GM18511 (cell line): ENCODE measurements at regions not wholly inside any gene's neighbourhood (a gene's known extent, or its start where the extent isn't known, plus 50 kb on each side); places are given as distances from the start of the nearest gene placed in this dataset.
A peak's percentile ranks its signal among the peaks of the same experiment; 100 is the strongest.
"Not testable (repeated sequence)": the region's sequence is repeated elsewhere in the genome, so short reads cannot be mapped to it uniquely, and the experiment has no call there.

ENCODE experiments used
- ATAC-seq: cut with Tn5 transposase; IDR thresholded peaks from one replicate; pipeline ENCODE4 v1.9.1; 2021; ENCODE audit warnings: mild to moderate bottlenecking, moderate library complexity; ENCODE audit not compliant: unreplicated experiment

GRCh38 chr2:126293962-126294361, 362.0 kb upstream of the GYPC start:
- not testable (repeated sequence) for ATAC-seq

DNA sequence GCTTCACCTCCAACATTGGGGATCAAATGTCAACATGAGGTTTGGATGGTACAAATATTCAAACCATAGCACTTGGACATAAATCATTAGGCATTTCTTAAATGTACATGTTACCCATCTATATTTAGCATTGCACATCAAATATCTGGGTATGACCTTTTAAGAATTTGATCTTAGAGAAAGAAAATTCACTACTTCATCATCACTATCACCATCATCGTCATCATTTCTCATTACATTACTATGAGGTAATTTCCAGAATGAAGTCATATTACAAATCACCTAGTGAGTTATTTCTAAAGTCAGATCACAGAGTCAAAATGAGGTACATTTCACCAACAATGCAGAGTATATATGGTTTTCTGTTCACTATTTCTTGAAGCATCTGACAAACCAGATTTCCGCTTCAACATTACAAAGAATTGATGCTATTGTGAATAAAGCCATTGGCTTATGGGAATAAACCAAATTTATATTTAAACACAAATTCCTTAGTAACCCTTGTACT, 356.4 kb upstream of the GYPC start:
- ATAC-seq: no peak

DNA sequence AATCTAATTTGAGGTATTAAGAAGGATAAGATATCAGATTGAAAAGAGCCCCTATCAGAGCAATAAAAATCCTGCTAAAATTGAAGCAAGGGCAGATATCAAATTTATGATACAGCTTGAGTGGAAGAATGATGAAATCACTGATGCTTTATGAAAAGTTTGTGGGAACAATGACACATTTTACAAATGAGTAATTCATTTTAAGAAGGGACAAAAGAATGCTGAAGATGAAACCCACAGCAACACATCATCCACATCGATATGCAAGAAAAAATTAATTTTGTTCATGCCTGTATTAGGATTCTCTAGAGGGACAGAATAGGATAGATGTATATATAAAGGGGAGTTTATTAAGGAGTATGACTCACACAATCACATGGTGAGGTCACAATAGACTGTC, 355.6 kb upstream of the GYPC start:
- ATAC-seq: no peak

- ATAC-seq: no peak
Measured at GRCh38 chr2:126302043-126302442, 353.9 kb upstream of the GYPC start.

DNA sequence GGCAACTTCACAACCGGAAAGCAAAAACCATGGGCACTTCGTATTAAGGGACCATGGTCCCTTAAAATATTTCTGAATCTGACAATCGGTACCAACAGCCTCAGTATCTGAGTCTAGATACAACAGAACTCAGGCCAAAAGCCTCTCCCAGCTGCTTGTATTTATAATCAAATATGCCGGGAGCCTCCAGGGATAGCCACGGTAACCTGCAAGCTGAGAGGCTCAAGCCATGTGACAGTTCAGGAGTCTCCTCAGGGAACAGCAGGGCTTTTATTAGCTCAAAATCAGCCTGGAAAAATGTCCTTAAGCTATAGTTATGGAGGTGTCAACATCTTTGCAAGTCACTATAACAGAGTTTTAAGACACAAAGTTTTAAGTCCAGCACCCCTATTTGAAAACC, 352.8 kb upstream of the GYPC start:
- no peak for ATAC-seq

DNA sequence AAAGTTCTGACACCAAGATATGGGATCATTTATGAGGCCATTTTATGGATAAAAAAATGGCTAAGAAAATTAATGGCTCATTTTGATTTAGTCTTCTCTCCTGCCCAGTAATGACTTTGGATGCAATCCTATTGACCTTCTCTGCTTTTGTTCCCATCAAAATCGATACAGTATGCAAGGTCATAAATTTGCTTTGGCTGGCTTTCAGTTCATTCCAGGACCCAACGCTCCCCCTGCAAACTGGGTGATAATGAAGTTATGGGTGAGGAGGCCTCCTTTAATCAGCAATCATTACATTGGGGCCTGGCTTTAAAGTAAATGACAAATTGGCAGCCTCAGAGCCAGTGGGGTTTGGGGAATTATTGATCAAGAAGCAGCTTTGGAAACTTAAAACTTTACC, 351.8 kb upstream of the GYPC start:
- no peak for ATAC-seq

GRCh38 chr2:126306539-126306938, 349.4 kb upstream of the GYPC start:
- ATAC-seq: no peak

DNA sequence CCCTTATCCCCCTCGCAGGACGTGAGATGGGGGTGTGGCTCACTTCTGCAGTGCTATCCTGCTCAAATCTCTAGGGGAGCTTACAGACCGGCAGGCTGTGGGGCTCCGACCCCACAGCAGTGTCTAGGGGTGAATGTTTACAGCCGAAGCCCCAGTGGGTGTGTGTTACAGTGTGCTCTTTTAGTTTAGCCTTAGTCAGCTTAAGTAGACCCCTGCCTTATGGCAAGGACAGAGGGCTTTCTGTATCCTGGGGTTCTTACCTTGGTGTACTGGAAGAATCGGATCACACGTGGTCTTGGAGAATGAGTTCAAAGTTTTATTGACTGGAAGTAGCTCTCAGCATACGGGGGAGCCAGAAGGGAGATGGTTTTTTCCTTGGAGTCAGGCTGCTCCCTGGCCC, 348.2 kb upstream of the GYPC start:
- ATAC-seq: no peak

GRCh38 chr2:126309185-126309584, 346.8 kb upstream of the GYPC start:
- ATAC-seq: no peak

- ATAC-seq: no peak
Measured at GRCh38 chr2:126312579-126312978, 343.4 kb upstream of the GYPC start.

DNA sequence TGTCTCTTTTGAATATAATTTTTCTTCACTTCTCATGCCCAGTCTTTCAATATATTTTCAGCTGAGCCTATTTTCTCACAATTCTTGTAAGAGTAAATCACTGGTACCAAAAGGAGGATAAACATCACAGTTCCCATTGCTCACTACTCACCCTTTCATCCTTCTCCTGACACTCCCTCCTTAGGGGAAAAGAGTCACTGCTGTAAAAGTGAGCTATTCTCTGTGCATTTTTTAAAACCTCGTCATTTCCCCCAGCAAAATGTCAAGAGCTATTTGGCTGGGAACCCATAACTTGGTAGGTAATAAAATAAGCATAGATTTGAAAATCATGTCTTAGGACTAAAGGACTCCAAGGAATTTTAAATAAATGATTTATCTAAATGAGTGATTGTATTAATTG, 340.1 kb upstream of the GYPC start:
- no peak for ATAC-seq

DNA sequence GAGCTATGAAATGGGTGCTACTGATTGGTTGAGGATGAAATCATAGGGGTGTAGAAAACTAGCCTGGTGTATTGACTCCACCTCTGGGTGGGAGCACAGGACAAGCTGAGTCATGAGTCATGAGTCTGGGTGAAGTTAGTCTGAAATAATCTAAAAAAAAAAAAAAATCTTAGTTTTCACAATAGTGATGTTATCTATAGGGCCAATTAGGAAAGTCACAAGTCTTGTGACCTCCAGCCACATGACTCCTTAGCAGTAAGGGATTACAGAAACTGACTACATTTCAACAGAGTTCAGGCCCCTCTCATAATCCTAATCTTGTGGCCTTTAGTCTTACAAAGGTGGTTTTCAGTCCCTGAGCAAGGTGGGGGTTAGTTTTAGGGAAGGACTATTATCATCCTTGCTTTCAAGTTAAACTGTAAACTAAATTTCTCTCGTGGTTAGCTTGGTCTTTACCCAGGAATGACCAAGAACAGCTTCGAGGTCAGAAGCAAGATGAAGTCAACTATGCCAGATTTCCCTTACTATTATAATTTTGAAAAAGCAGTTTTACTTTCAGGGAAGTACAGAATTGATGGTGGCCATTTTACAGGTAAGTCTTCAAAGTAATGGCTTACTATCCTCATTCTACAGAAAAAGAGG, 338.0 kb upstream of the GYPC start:
- ATAC-seq: no peak

DNA sequence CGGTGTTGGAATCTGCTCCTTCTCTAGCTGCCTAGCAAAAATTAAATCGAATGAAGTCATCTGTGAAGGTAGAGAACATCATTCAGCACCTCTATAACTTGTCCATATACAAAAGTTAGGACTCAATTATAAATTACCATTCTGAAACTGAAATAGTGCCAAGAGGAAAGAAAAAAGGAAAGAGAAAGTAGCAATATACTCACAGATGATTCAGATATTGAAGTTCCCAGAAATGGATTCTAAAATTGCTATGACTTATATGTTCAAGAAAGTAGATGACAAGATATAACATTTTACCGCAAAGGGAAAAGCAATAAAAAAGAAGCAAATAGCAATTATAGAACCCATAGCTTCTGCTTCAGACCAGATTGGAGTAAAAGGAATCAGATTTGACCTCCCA, 333.6 kb upstream of the GYPC start:
- no peak for ATAC-seq

GRCh38 chr2:126325202-126325601, 330.8 kb upstream of the GYPC start:
- no peak for ATAC-seq

GRCh38 chr2:126329173-126329572, 326.8 kb upstream of the GYPC start:
- ATAC-seq: no peak

- ATAC-seq: no peak
Measured at GRCh38 chr2:126342457-126342856, 313.5 kb upstream of the GYPC start.

DNA sequence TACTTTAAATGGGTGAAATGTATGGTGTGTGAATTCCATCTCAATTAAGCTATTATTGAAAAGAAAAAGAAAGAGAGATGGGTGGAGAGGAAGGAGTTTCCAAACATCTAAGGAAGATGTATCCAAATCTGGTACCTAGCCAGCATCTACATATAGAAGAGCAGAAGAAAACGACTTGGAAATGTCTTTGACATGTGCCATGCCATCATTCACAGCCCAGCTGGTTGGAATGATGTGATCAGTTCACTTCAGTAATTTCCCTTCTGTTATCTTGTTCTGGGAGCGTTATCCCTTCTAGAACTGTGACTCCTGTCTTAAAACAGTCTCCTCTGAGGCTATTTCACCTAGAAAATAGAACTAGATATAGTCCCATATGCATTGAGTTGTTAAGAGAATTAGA, 312.8 kb upstream of the GYPC start:
- ATAC-seq: no peak

- peak; percentile 63 for ATAC-seq
Measured at GRCh38 chr2:126344493-126344892, 311.5 kb upstream of the GYPC start.

DNA sequence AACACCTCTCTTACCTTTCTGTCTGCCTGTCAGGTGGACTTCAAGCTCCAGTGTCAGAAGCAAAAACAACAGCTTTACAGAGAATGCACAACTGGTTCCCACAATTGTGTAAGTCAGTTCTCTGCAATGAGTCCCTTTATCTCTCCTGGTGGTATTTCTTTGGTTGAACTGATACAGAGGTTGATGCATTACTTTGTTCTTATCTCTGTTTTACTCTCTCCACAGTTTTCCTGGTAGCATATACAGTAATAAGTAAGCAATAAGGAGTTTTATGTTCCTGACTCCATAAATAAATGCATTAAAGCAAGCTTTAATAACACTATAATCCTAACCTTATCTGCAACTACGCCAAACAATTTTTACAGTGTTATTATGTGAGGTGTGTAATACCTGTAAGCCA, 310.3 kb upstream of the GYPC start:
- no peak for ATAC-seq

DNA sequence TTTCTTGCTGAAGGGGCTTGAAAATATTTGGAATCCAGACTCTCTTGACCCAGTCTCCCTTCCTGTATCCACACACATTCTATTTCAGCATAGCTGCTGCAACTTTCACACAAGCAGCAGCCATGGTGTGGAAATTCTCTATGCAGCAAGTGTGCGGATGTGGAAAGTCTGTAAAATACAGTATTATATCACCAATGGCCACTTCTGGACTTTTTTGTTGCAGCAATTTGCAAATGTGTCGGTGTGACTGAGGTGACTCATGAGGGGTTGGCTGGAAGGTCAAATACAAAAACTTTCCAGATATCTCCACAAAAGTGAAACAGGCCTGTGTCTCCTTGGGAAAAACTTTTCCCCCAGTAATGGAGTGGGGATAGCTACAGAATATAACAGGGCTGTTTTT, 299.3 kb upstream of the GYPC start:
- ATAC-seq: no peak

GRCh38 chr2:126358122-126358521, 297.8 kb upstream of the GYPC start:
- no peak for ATAC-seq

GRCh38 chr2:126359494-126359893, 296.5 kb upstream of the GYPC start:
- no peak for ATAC-seq

- ATAC-seq: no peak
Measured at GRCh38 chr2:126367361-126367760, 288.6 kb upstream of the GYPC start.
